ENCODE measurements at regions not wholly inside any gene's neighbourhood (a gene's known extent, or its start where the extent isn't known, plus 50 kb on each side); places are given as distances from the start of the nearest gene placed in this dataset.

DNA sequence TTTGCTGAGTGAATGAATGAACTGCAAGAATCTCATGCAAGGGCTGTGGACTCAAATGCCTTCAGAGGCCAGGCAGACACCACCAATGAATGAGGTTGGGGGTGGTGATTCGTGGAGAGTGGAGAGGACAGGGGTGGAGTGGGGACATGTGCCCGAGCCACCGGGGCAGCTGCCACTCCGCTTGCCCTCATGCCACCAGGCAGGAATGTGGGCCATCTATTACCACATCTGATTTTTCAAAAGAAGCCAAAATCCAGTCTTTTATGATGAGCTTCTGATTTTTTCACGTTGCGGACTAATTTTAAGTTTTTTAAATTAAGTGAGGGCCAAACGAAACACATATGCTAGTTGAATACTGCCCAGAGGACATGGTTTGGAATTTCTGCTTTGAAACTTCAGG lies 67.1 kb upstream of the SMURF2 start:
- H3K27ac ChIP-seq (ENCODE audit: extremely low read depth, low read depth, low read length), result no peak overlapping the region
- H3K9me3 ChIP-seq (ENCODE audit: control insufficient read depth, insufficient read depth, low read depth, low read length), result no peaks in the 10 kb centered on the region
- no peak for TF ChIP-seq ZNF394 (tag by site-specific recombination; IDR thresholded peaks at IDR 0.05; ENCODE audit: borderline replicate concordance)
- no peak for TF ChIP-seq ZNF549 (tag by site-specific recombination; IDR thresholded peaks at IDR 0.05)
- TF ChIP-seq, protein P1, sequence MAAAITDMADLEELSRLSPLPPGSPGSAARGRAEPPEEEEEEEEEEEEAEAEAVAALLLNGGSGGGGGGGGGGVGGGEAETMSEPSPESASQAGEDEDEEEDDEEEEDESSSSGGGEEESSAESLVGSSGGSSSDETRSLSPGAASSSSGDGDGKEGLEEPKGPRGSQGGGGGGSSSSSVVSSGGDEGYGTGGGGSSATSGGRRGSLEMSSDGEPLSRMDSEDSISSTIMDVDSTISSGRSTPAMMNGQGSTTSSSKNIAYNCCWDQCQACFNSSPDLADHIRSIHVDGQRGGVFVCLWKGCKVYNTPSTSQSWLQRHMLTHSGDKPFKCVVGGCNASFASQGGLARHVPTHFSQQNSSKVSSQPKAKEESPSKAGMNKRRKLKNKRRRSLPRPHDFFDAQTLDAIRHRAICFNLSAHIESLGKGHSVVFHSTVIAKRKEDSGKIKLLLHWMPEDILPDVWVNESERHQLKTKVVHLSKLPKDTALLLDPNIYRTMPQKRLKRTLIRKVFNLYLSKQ (tag by site-specific recombination; IDR thresholded peaks at IDR 0.05; ENCODE audit: borderline replicate concordance), result no peak
- no peak for TF ChIP-seq REST (tag by site-specific recombination; IDR thresholded peaks at IDR 0.05)
- TF ChIP-seq REPIN1 (tag by site-specific recombination; IDR thresholded peaks at IDR 0.05; ENCODE audit: low read depth), result no peak
- no peak for TF ChIP-seq GLIS2 (tag by site-specific recombination; IDR thresholded peaks at IDR 0.05)
- TF ChIP-seq, protein P2, sequence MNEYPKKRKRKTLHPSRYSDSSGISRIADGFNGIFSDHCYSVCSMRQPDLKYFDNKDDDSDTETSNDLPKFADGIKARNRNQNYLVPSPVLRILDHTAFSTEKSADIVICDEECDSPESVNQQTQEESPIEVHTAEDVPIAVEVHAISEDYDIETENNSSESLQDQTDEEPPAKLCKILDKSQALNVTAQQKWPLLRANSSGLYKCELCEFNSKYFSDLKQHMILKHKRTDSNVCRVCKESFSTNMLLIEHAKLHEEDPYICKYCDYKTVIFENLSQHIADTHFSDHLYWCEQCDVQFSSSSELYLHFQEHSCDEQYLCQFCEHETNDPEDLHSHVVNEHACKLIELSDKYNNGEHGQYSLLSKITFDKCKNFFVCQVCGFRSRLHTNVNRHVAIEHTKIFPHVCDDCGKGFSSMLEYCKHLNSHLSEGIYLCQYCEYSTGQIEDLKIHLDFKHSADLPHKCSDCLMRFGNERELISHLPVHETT (tag by site-specific recombination; IDR thresholded peaks at IDR 0.05), result no peak
- TF ChIP-seq ZNF623 (tag by site-specific recombination; IDR thresholded peaks at IDR 0.05), result no peak
- TF ChIP-seq FEZF1 (tag by site-specific recombination; IDR thresholded peaks at IDR 0.05), result no peak
- no peak for TF ChIP-seq ZNF48 (tag by site-specific recombination; IDR thresholded peaks at IDR 0.05)
- TF ChIP-seq ZNF214 (tag by site-specific recombination; IDR thresholded peaks at IDR 0.05; ENCODE audit: borderline replicate concordance), result no peak
- no peak for TF ChIP-seq ZNF148 (tag by site-specific recombination; IDR thresholded peaks at IDR 0.05; ENCODE audit: borderline replicate concordance)
- TF ChIP-seq, protein P3, sequence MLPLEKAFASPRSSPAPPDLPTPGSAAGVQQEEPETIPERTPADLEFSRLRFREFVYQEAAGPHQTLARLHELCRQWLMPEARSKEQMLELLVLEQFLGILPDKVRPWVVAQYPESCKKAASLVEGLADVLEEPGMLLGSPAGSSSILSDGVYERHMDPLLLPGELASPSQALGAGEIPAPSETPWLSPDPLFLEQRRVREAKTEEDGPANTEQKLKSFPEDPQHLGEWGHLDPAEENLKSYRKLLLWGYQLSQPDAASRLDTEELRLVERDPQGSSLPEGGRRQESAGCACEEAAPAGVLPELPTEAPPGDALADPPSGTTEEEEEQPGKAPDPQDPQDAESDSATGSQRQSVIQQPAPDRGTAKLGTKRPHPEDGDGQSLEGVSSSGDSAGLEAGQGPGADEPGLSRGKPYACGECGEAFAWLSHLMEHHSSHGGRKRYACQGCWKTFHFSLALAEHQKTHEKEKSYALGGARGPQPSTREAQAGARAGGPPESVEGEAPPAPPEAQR (tag by site-specific recombination; IDR thresholded peaks at IDR 0.05), result no peak
- TF ChIP-seq ZNF558 (tag by site-specific recombination; IDR thresholded peaks at IDR 0.05), result no peak

More for the DNA sequence above, 67.1 kb upstream of the SMURF2 start:
- H3K4me3 ChIP-seq (ENCODE audit: low read depth, low read length), result no peak overlapping the region
- POLR2A ChIA-PET, result no interaction called here
- no peaks in the 10 kb centered on the region; a peak in 1 of 3 replicates for H3K36me3 ChIP-seq (ENCODE audit: control insufficient read depth in 2 of 2, insufficient read depth in 1 of 2, low read length in 2 of 2)
- H3K4me1 ChIP-seq (ENCODE audit: control insufficient read depth, insufficient read depth, low read length), result no peaks in the 10 kb centered on the region
- CTCF ChIA-PET, result interaction anchor here (0.8 kb wide), 1 partner anchor 13 kb away, joined by 3 read pairs; no protein-coding TSS in a partner anchor
